Astrocyte (in vitro differentiated cells and primary cell): ENCODE measurements at regions not wholly inside any gene's neighbourhood (a gene's known extent, or its start where the extent isn't known, plus 50 kb on each side); places are given as distances from the start of the nearest gene placed in this dataset.

Source experiments
- DNase-seq: peaks from one replicate; pipeline ENCODE4 v3.0.0-alpha.2; 2010; ENCODE audit warnings: low read depth
- FAIRE-seq: peaks from 2 replicates; lab custom pipeline; 2011; peaks lifted over from hg19 to GRCh38; lab: Jason Lieb, UNC
- H2AFZ ChIP-seq: 2 replicates; pipeline ENCODE4 v1.6.0; 2012; ENCODE audit warnings: low read depth, low read length, inconsistent platforms
- H3K27ac ChIP-seq: 2 replicates; pipeline ENCODE4 v1.5.1; 2011; ENCODE audit warnings: low read depth, low read length, inconsistent platforms
- H3K27me3 ChIP-seq: 2 replicates; pipeline ENCODE4 v1.6.0; 2011; ENCODE audit warnings: low read length, inconsistent platforms; ENCODE audit not compliant: insufficient read depth
- H3K36me3 ChIP-seq: 2 replicates; pipeline ENCODE4 v1.5.1; 2011; ENCODE audit warnings: low read length, inconsistent platforms; ENCODE audit not compliant: insufficient read depth
- H3K4me1 ChIP-seq: 2 replicates; pipeline ENCODE4 v1.5.1; 2011; ENCODE audit warnings: low read length, inconsistent platforms; ENCODE audit not compliant: insufficient read depth
- H3K4me2 ChIP-seq: 2 replicates; pipeline ENCODE4 v1.6.0; 2012; ENCODE audit warnings: low read length, inconsistent platforms
- H3K4me3 ChIP-seq: 2 replicates; pipeline ENCODE4 v1.5.1; 2011; ENCODE audit warnings: low read depth, mild to moderate bottlenecking, low read length, inconsistent platforms; ENCODE audit not compliant: insufficient read depth
- H3K79me2 ChIP-seq: 2 replicates; pipeline ENCODE4 v1.6.0; 2012; ENCODE audit warnings: mild to moderate bottlenecking, low read length, inconsistent platforms; ENCODE audit not compliant: insufficient read depth
- H3K9ac ChIP-seq: 2 replicates; pipeline ENCODE4 v1.6.0; 2012; ENCODE audit warnings: mild to moderate bottlenecking, low read length, inconsistent platforms
- H3K9me3 ChIP-seq: 2 replicates; pipeline ENCODE4 v1.5.1; 2012; ENCODE audit warnings: low read depth, mild to moderate bottlenecking, low read length, inconsistent platforms; ENCODE audit not compliant: insufficient read depth
- H4K20me1 ChIP-seq: 2 replicates; pipeline ENCODE4 v1.6.0; 2012; ENCODE audit warnings: low read length, inconsistent platforms; ENCODE audit not compliant: insufficient read depth
- H3K27ac Mint-ChIP-seq: one replicate; pipeline ENCODE4 v1.8.0; 2021; ENCODE audit warnings: mild to moderate bottlenecking, mixed read lengths; ENCODE audit not compliant: unreplicated experiment
- H3K27me3 Mint-ChIP-seq: one replicate; pipeline ENCODE4 v1.8.0; 2021; ENCODE audit warnings: low read depth, mixed read lengths; ENCODE audit not compliant: unreplicated experiment
- H3K36me3 Mint-ChIP-seq: one replicate; pipeline ENCODE4 v1.8.0; 2021; ENCODE audit warnings: low read depth, mixed read lengths; ENCODE audit not compliant: unreplicated experiment
- H3K4me1 Mint-ChIP-seq: one replicate; pipeline ENCODE4 v1.8.0; 2021; ENCODE audit warnings: low read depth, mixed read lengths; ENCODE audit not compliant: unreplicated experiment
- H3K4me3 Mint-ChIP-seq: one replicate; pipeline ENCODE4 v1.8.0; 2021; ENCODE audit warnings: mild to moderate bottlenecking, moderate library complexity, mixed read lengths; ENCODE audit not compliant: unreplicated experiment
- H3K9me3 Mint-ChIP-seq: one replicate; pipeline ENCODE4 v1.8.0; 2021; ENCODE audit warnings: mild to moderate bottlenecking, mixed read lengths; ENCODE audit not compliant: unreplicated experiment
- EZH2 ChIP-seq: IDR thresholded peaks from 2 replicates; pipeline ENCODE4 v1.6.1; 2012; ENCODE audit warnings: mild to moderate bottlenecking, low read length, inconsistent platforms; ENCODE audit not compliant: insufficient read depth
- TF ChIP-seq, protein P1 (sequence below): IDR thresholded peaks from 2 replicates; pipeline ENCODE4 v1.5.1; 2011; ENCODE audit warnings: low read depth, mild to moderate bottlenecking, inconsistent platforms, low read length, moderate library complexity; ENCODE audit not compliant: insufficient read depth

DNA sequence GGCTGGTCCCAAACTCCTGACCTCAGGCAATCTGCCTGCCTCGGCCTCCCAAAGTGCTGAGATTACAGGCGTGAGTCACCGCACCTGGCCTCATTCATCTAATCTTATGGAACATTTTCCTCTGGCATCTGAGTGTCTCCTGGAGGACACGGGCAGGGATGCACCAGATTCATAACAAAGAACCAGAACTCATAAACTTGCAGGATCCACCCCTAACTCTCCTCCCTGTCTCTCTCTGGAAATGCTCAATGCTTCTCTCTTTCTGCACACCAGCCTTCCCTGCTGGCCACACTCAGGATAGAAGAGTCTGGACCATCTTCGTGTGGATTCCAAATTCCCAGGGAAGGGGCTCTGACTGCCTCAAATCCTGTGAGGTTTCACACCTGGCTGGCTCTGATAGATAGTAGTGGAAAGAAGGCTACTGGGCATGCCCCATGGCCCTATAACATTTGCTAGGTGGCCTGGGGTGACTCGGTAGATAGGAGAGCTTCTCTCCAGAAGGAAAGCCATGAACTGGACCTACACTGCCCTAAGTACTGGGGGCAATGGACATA is 483.2 kb upstream of the GYPC start:
- no peak overlapping the region for H3K27ac Mint-ChIP-seq
- TF ChIP-seq, protein P1, sequence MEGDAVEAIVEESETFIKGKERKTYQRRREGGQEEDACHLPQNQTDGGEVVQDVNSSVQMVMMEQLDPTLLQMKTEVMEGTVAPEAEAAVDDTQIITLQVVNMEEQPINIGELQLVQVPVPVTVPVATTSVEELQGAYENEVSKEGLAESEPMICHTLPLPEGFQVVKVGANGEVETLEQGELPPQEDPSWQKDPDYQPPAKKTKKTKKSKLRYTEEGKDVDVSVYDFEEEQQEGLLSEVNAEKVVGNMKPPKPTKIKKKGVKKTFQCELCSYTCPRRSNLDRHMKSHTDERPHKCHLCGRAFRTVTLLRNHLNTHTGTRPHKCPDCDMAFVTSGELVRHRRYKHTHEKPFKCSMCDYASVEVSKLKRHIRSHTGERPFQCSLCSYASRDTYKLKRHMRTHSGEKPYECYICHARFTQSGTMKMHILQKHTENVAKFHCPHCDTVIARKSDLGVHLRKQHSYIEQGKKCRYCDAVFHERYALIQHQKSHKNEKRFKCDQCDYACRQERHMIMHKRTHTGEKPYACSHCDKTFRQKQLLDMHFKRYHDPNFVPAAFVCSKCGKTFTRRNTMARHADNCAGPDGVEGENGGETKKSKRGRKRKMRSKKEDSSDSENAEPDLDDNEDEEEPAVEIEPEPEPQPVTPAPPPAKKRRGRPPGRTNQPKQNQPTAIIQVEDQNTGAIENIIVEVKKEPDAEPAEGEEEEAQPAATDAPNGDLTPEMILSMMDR = no peak
- TF ChIP-seq EZH2 = no peak
- FAIRE-seq (no peak), DNase-seq (no peak)
- Histone ChIP-seq H3K4me1 (no peaks in the 10 kb centered on the region), H3K27me3 (no peaks in the 10 kb centered on the region), H3K9me3 (peaks cover 19% of the 10 kb centered on the region), H4K20me1 (no peaks in the 10 kb centered on the region), H3K79me2 (no peaks in the 10 kb centered on the region), H3K4me3 (no peak overlapping the region), H3K36me3 (no peaks in the 10 kb centered on the region), H3K9ac (no peak overlapping the region), H3K27ac (no peak overlapping the region), H2AFZ (no peak overlapping the region), H3K4me2 (no peak overlapping the region)
- peaks cover 5% of the 10 kb centered on the region for H3K27me3 Mint-ChIP-seq
- peaks cover 8% of the 10 kb centered on the region for H3K4me1 Mint-ChIP-seq
- no peaks in the 10 kb centered on the region for H3K9me3 Mint-ChIP-seq
- no peak overlapping the region for H3K4me3 Mint-ChIP-seq
- H3K36me3 Mint-ChIP-seq = no peaks in the 10 kb centered on the region

DNA sequence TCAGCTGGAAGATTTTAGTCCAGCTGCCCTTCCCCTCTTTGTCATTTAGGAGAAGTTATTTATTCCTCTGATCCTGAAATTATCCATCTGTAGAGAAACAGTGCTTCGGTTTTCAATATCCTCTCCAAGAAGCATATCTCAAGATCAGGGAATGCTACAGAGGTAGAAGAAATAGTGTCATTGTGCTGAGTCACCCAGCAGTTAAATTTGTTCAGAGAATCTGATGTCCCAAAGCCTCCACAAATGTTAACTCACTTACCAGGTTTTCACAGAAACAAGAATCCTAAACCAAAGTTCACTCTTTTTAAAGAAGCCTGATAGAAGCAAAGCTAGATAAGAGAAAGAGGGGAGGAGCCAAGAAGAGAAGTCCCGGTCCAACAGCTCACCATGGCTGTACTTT is 480.7 kb upstream of the GYPC start:
- no peaks in the 10 kb centered on the region for H3K36me3 Mint-ChIP-seq
- FAIRE-seq = no peak
- H3K9ac ChIP-seq = no peak overlapping the region

DNA sequence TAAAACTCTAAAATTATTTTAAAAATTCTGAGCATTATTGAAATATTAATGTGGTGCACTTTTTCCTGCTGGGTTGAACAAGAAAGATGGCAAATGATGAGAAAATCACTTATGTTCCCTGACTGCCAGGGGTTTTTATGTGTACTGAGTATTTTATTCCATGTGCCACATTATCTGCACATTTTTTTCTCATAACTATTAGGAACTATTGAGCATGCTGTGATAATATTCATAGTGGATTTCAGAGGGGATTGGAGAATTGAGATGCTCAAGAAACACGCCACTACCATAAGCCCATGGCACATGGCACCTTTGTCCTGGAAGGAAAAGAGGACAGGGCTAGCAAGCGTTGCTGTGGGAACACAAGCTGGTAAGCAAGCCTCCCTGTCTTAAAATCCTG is 478.5 kb upstream of the GYPC start:
- Mint-ChIP-seq H3K36me3 (no peaks in the 10 kb centered on the region), H3K4me3 (no peak overlapping the region), H3K27ac (no peak overlapping the region), H3K9me3 (no peaks in the 10 kb centered on the region), H3K27me3 (no peaks in the 10 kb centered on the region), H3K4me1 (peaks cover 8% of the 10 kb centered on the region)
- TF ChIP-seq, protein P1 = no peak
- no peak for TF ChIP-seq EZH2
- H3K36me3 ChIP-seq = no peaks in the 10 kb centered on the region
- H3K27ac ChIP-seq = no peak overlapping the region
- no peaks in the 10 kb centered on the region for H3K27me3 ChIP-seq
- no peak overlapping the region for H2AFZ ChIP-seq
- no peak overlapping the region for H3K4me2 ChIP-seq
- peaks cover 13% of the 10 kb centered on the region for H3K9me3 ChIP-seq
- no peak for FAIRE-seq
- no peak overlapping the region for H3K9ac ChIP-seq
- H3K79me2 ChIP-seq = no peaks in the 10 kb centered on the region
- no peaks in the 10 kb centered on the region for H4K20me1 ChIP-seq
- no peaks in the 10 kb centered on the region for H3K4me1 ChIP-seq
- no peak for DNase-seq
- no peak overlapping the region for H3K4me3 ChIP-seq

More for the DNA sequence above, 480.7 kb upstream of the GYPC start:
- Histone ChIP-seq H3K27ac (no peak overlapping the region), H3K4me3 (no peak overlapping the region), H3K4me2 (no peak overlapping the region), H3K79me2 (no peaks in the 10 kb centered on the region), H3K27me3 (no peaks in the 10 kb centered on the region), H3K9me3 (peaks cover 19% of the 10 kb centered on the region), H3K4me1 (no peaks in the 10 kb centered on the region), H2AFZ (no peak overlapping the region), H4K20me1 (no peaks in the 10 kb centered on the region), H3K36me3 (no peaks in the 10 kb centered on the region)
- H3K27ac Mint-ChIP-seq = no peak overlapping the region
- H3K4me1 Mint-ChIP-seq = peaks cover 8% of the 10 kb centered on the region
- no peak overlapping the region for H3K4me3 Mint-ChIP-seq
- TF ChIP-seq EZH2 = no peak
- TF ChIP-seq, protein P1 = no peak
- no peaks in the 10 kb centered on the region for H3K9me3 Mint-ChIP-seq
- DNase-seq = no peak
- H3K27me3 Mint-ChIP-seq = peaks cover 5% of the 10 kb centered on the region
